CD4-positive, CD25-positive, alpha-beta regulatory T cell (primary cell): ENCODE measurements at regions not wholly inside any gene's neighbourhood (a gene's known extent, or its start where the extent isn't known, plus 50 kb on each side); places are given as distances from the start of the nearest gene placed in this dataset.

ENCODE experiments used
- ATAC-seq, 2 donors: fragments of 150-1000 bp; cut with Tn5 transposase; one replicate each; pipeline ENCODE4 v1.10.0; 2021; ENCODE audit warnings: low read depth in 2 of 2, moderate number of reproducible peaks in 2 of 2, moderate library complexity in 1 of 2
- DNase-seq, 3 donors: peaks; one replicate each; pipeline versions ENCODE4 v3.0.0 to v3.0.0-alpha.2; 2012 to 2022; ENCODE audit warnings: mixed read lengths in 1 of 3
- H3K27ac ChIP-seq: one replicate; pipeline ENCODE4 v1.7.0; 2013; ENCODE audit warnings: mild to moderate bottlenecking, low read length; ENCODE audit not compliant: insufficient read depth, poor library complexity, severe bottlenecking
- H3K27me3 ChIP-seq: one replicate; pipeline ENCODE4 v1.7.0; 2013; ENCODE audit warnings: low read length; ENCODE audit not compliant: control insufficient read depth, insufficient read depth
- H3K36me3 ChIP-seq: one replicate; pipeline ENCODE4 v1.7.0; 2013; ENCODE audit warnings: mild to moderate bottlenecking, low read length, moderate library complexity; ENCODE audit not compliant: control insufficient read depth, insufficient read depth
- H3K4me1 ChIP-seq: 2 replicates; pipeline ENCODE4 v1.7.0; 2013; ENCODE audit warnings: mild to moderate bottlenecking, low read length; ENCODE audit not compliant: insufficient read depth, control insufficient read depth, poor library complexity, severe bottlenecking
- H3K4me3 ChIP-seq: one replicate; pipeline ENCODE4 v1.7.0; 2013; ENCODE audit warnings: low read depth, mild to moderate bottlenecking, low read length, moderate library complexity
- H3K9me3 ChIP-seq, 2 experiments: 1 replicate in 1 of 2; 2 replicates in 1 of 2; pipeline ENCODE4 v1.7.0; 2013; ENCODE audit warnings: low read length in 2 of 2, mild to moderate bottlenecking in 1 of 2, moderate library complexity in 1 of 2; ENCODE audit not compliant: control insufficient read depth in 2 of 2
- H3K27ac Mint-ChIP-seq, 3 donors: one replicate each; pipeline ENCODE4 v1.8.0; 2020 to 2022; ENCODE audit warnings: mild to moderate bottlenecking in 3 of 3, mixed read lengths in 3 of 3, moderate library complexity in 2 of 3
- H3K27me3 Mint-ChIP-seq: one replicate; pipeline ENCODE4 v1.8.0; 2022; ENCODE audit warnings: mild to moderate bottlenecking, mixed read lengths
- H3K36me3 Mint-ChIP-seq: one replicate; pipeline ENCODE4 v1.8.0; 2020; ENCODE audit warnings: mixed read lengths
- H3K4me1 Mint-ChIP-seq, 4 donors: one replicate each; pipeline ENCODE4 v1.8.0; 2020 to 2022; ENCODE audit warnings: mixed read lengths in 4 of 4, mild to moderate bottlenecking in 1 of 4
- H3K4me3 Mint-ChIP-seq, 4 donors: one replicate each; pipeline ENCODE4 v1.8.0; 2020 to 2022; ENCODE audit warnings: mild to moderate bottlenecking in 4 of 4, mixed read lengths in 4 of 4, moderate library complexity in 3 of 4
- H3K9me3 Mint-ChIP-seq, 7 donors: one replicate each; pipeline ENCODE4 v1.8.0; 2020 to 2022; ENCODE audit warnings: mixed read lengths in 7 of 7, mild to moderate bottlenecking in 3 of 7, moderate library complexity in 2 of 7

GRCh38 chr2:220081171-220081570 is 453.7 kb downstream of the SLC4A3 start:
- no peaks in the 10 kb centered on the region for H3K36me3 Mint-ChIP-seq

GRCh38 chr2:220090050-220090449 is 462.6 kb downstream of the SLC4A3 start:
- no peaks in the 10 kb centered on the region for H3K36me3 Mint-ChIP-seq
- Histone ChIP-seq H3K36me3 (no peaks in the 10 kb centered on the region), H3K4me3 (no peak overlapping the region), H3K27ac (no peak overlapping the region), H3K27me3 (no peaks in the 10 kb centered on the region), H3K9me3 (no peaks in the 10 kb centered on the region), H3K4me1 (no peaks in the 10 kb centered on the region)
- DNase-seq (no peak), ATAC-seq (no peak)
- no peaks in the 10 kb centered on the region for H3K4me1 Mint-ChIP-seq
- H3K9me3 Mint-ChIP-seq = peaks cover 0 to 1% (median 0%) of the 10 kb centered on the region in 7 donors
- H3K27ac Mint-ChIP-seq = no peak overlapping the region
- H3K4me3 Mint-ChIP-seq = no peak overlapping the region
- H3K27me3 Mint-ChIP-seq = no peaks in the 10 kb centered on the region

More at GRCh38 chr2:220081171-220081570, 453.7 kb downstream of the SLC4A3 start:
- no peaks in the 10 kb centered on the region for H3K4me1 Mint-ChIP-seq
- H3K4me3 ChIP-seq = no peak overlapping the region
- ATAC-seq (no peak), DNase-seq (no peak)
- H3K9me3 ChIP-seq = no peaks in the 10 kb centered on the region
- H3K27me3 ChIP-seq = no peaks in the 10 kb centered on the region
- no peaks in the 10 kb centered on the region for H3K36me3 ChIP-seq
- no peaks in the 10 kb centered on the region for H3K4me1 ChIP-seq
- H3K27me3 Mint-ChIP-seq = no peaks in the 10 kb centered on the region
- H3K4me3 Mint-ChIP-seq = no peak overlapping the region
- H3K27ac ChIP-seq = no peak overlapping the region
- no peak overlapping the region for H3K27ac Mint-ChIP-seq
- H3K9me3 Mint-ChIP-seq = no peaks in the 10 kb centered on the region

GRCh38 chr2:220096406-220096805 is 469.0 kb downstream of the SLC4A3 start:
- Histone ChIP-seq H3K27me3 (no peaks in the 10 kb centered on the region), H3K4me3 (no peak overlapping the region), H3K4me1 (no peaks in the 10 kb centered on the region), H3K9me3 (no peaks in the 10 kb centered on the region), H3K36me3 (no peaks in the 10 kb centered on the region), H3K27ac (no peak overlapping the region)
- Mint-ChIP-seq H3K27ac (no peak overlapping the region), H3K4me3 (no peak overlapping the region), H3K9me3 (peaks cover 0 to 3% (median 0%) of the 10 kb centered on the region in 7 donors), H3K36me3 (no peaks in the 10 kb centered on the region), H3K27me3 (no peaks in the 10 kb centered on the region), H3K4me1 (no peaks in the 10 kb centered on the region)
- ATAC-seq = no peak
- DNase-seq = no peak

GRCh38 chr2:220101980-220102379 is 474.6 kb downstream of the SLC4A3 start:
- Mint-ChIP-seq H3K27me3 (no peaks in the 10 kb centered on the region), H3K4me3 (no peak overlapping the region), H3K27ac (no peak overlapping the region), H3K4me1 (no peaks in the 10 kb centered on the region), H3K36me3 (no peaks in the 10 kb centered on the region), H3K9me3 (peaks cover 0 to 3% (median 0%) of the 10 kb centered on the region in 7 donors)
- Histone ChIP-seq H3K36me3 (no peaks in the 10 kb centered on the region), H3K9me3 (no peaks in the 10 kb centered on the region), H3K27ac (no peak overlapping the region), H3K27me3 (no peaks in the 10 kb centered on the region), H3K4me1 (no peaks in the 10 kb centered on the region), H3K4me3 (no peak overlapping the region)
- DNase-seq = no peak
- no peak for ATAC-seq

GRCh38 chr2:220103596-220103995 is 476.2 kb downstream of the SLC4A3 start:
- Histone ChIP-seq H3K4me1 (no peaks in the 10 kb centered on the region), H3K9me3 (no peaks in the 10 kb centered on the region), H3K27me3 (no peaks in the 10 kb centered on the region), H3K27ac (no peak overlapping the region), H3K36me3 (no peaks in the 10 kb centered on the region), H3K4me3 (no peak overlapping the region)
- Mint-ChIP-seq H3K4me1 (no peaks in the 10 kb centered on the region), H3K4me3 (no peak overlapping the region), H3K36me3 (no peaks in the 10 kb centered on the region), H3K27ac (no peak overlapping the region), H3K9me3 (peaks cover 0 to 3% (median 0%) of the 10 kb centered on the region in 7 donors), H3K27me3 (no peaks in the 10 kb centered on the region)
- ATAC-seq (no peak), DNase-seq (no peak)

- no peak overlapping the region for H3K27ac Mint-ChIP-seq
- ATAC-seq = no peak
- no peaks in the 10 kb centered on the region for H3K4me1 Mint-ChIP-seq
Measured at GRCh38 chr2:220104871-220105351, 477.5 kb downstream of the SLC4A3 start.

GRCh38 chr2:220106065-220106464 is 478.6 kb downstream of the SLC4A3 start:
- no peak for ATAC-seq

More at GRCh38 chr2:220104871-220105351, 477.5 kb downstream of the SLC4A3 start:
- Histone ChIP-seq H3K4me3 (no peak overlapping the region), H3K36me3 (no peaks in the 10 kb centered on the region), H3K9me3 (no peaks in the 10 kb centered on the region), H3K27me3 (no peaks in the 10 kb centered on the region), H3K27ac (no peak overlapping the region), H3K4me1 (no peaks in the 10 kb centered on the region)
- no peak for DNase-seq
- Mint-ChIP-seq H3K4me3 (no peak overlapping the region), H3K9me3 (peaks cover 0 to 2% (median 0%) of the 10 kb centered on the region in 7 donors), H3K36me3 (no peaks in the 10 kb centered on the region), H3K27me3 (no peaks in the 10 kb centered on the region)

GRCh38 chr2:220107380-220107791 is 480.0 kb downstream of the SLC4A3 start:
- no peak for ATAC-seq
- Mint-ChIP-seq H3K4me3 (no peak overlapping the region), H3K27me3 (no peaks in the 10 kb centered on the region), H3K4me1 (no peaks in the 10 kb centered on the region), H3K9me3 (peaks cover 0 to 5% (median 0%) of the 10 kb centered on the region in 7 donors), H3K36me3 (no peaks in the 10 kb centered on the region), H3K27ac (no peak overlapping the region)
- DNase-seq = no peak
- Histone ChIP-seq H3K9me3 (no peaks in the 10 kb centered on the region), H3K27ac (no peak overlapping the region), H3K4me1 (no peaks in the 10 kb centered on the region), H3K4me3 (no peak overlapping the region), H3K36me3 (no peaks in the 10 kb centered on the region), H3K27me3 (no peaks in the 10 kb centered on the region)

More at GRCh38 chr2:220106065-220106464, 478.6 kb downstream of the SLC4A3 start:
- no peaks in the 10 kb centered on the region for H3K9me3 ChIP-seq
- Mint-ChIP-seq H3K36me3 (no peaks in the 10 kb centered on the region), H3K4me3 (no peak overlapping the region), H3K27me3 (no peaks in the 10 kb centered on the region), H3K27ac (no peak overlapping the region), H3K4me1 (no peaks in the 10 kb centered on the region), H3K9me3 (peaks cover 0 to 3% (median 0%) of the 10 kb centered on the region in 7 donors)
- no peaks in the 10 kb centered on the region for H3K36me3 ChIP-seq
- no peak overlapping the region for H3K27ac ChIP-seq
- no peaks in the 10 kb centered on the region for H3K27me3 ChIP-seq
- H3K4me1 ChIP-seq = no peaks in the 10 kb centered on the region
- DNase-seq = no peak
- H3K4me3 ChIP-seq = no peak overlapping the region
